ENCODE measurements at regions not wholly inside any gene's neighbourhood (a gene's known extent, or its start where the extent isn't known, plus 50 kb on each side); places are given as distances from the start of the nearest gene placed in this dataset.

GRCh38 chr10:113479346-113480080, 73.3 kb upstream of the HABP2 start:
- no peak for TF ChIP-seq PKNOX1 (IDR thresholded peaks at IDR 0.05)
- no peak for TF ChIP-seq HDGF (IDR thresholded peaks at IDR 0.05; ENCODE audit: borderline replicate concordance)
- TF ChIP-seq FOXK2 (IDR thresholded peaks at IDR 0.05), result no peak
- no peak for TF ChIP-seq NFRKB (IDR thresholded peaks at IDR 0.05)
- TF ChIP-seq TARDBP (IDR thresholded peaks at IDR 0.05), result no peak
- no peak for TF ChIP-seq FOXA1 (IDR thresholded peaks at IDR 0.05)
- TF ChIP-seq CTBP1 (IDR thresholded peaks at IDR 0.05; ENCODE audit: borderline replicate concordance), result no peak
- no peak for TF ChIP-seq L3MBTL2 (conservative IDR thresholded peaks at IDR 0.05)
- TF ChIP-seq FOXM1 (IDR thresholded peaks at IDR 0.05; ENCODE audit: borderline replicate concordance), result no peak
- TF ChIP-seq ELF4 (IDR thresholded peaks at IDR 0.05), result no peak
- no peak for TF ChIP-seq SUZ12 (IDR thresholded peaks at IDR 0.05)
- DNase-seq (ENCODE audit: extremely low spot score), result no peak
- ChIA-PET POLR2A (no interaction called here), CTCF (no interaction called here)

- TF ChIP-seq PKNOX1 (IDR thresholded peaks at IDR 0.05) (no peak), SUZ12 (IDR thresholded peaks at IDR 0.05) (no peak), FOXA1 (IDR thresholded peaks at IDR 0.05) (no peak)
- ChIA-PET CTCF (no interaction called here), POLR2A (no interaction called here)
- DNase-seq (ENCODE audit: extremely low spot score), result no peak
Observed at GRCh38 chr10:113480081-113480360, 72.8 kb upstream of the HABP2 start.

GRCh38 chr10:113480851-113481502, 71.9 kb upstream of the HABP2 start:
- CTCF ChIA-PET, result no interaction called here
- POLR2A ChIA-PET, result no interaction called here
- no peak for DNase-seq (ENCODE audit: extremely low spot score)
- TF ChIP-seq ZNF384 (IDR thresholded peaks at IDR 0.05), result no peak
- TF ChIP-seq LEF1 (IDR thresholded peaks at IDR 0.05; ENCODE audit: borderline replicate concordance), result no peak
- TF ChIP-seq BHLHE40 (IDR thresholded peaks at IDR 0.05; ENCODE audit: borderline replicate concordance), result no peak
- TF ChIP-seq SUZ12 (IDR thresholded peaks at IDR 0.05), result no peak
- no peak for TF ChIP-seq SP1 (IDR thresholded peaks at IDR 0.05)
- TF ChIP-seq FOXM1 (IDR thresholded peaks at IDR 0.05; ENCODE audit: borderline replicate concordance), result no peak

GRCh38 chr10:113484487-113484886, 68.4 kb upstream of the HABP2 start:
- no peak for DNase-seq (ENCODE audit: extremely low spot score)
- ChIA-PET CTCF (no interaction called here), POLR2A (no interaction called here)
- no peak for TF ChIP-seq ARNT (IDR thresholded peaks at IDR 0.05)
- no peak for TF ChIP-seq HDGF (IDR thresholded peaks at IDR 0.05; ENCODE audit: borderline replicate concordance)
- TF ChIP-seq TARDBP (IDR thresholded peaks at IDR 0.05), result no peak

GRCh38 chr10:113485736-113486135, 67.1 kb upstream of the HABP2 start:
- no peak for DNase-seq (ENCODE audit: extremely low spot score)
- no peak for TF ChIP-seq BHLHE40 (IDR thresholded peaks at IDR 0.05; ENCODE audit: borderline replicate concordance)
- no peak for TF ChIP-seq FOXM1 (IDR thresholded peaks at IDR 0.05; ENCODE audit: borderline replicate concordance)
- TF ChIP-seq PKNOX1 (IDR thresholded peaks at IDR 0.05), result no peak
- TF ChIP-seq SP1 (IDR thresholded peaks at IDR 0.05), result no peak
- TF ChIP-seq ARNT (IDR thresholded peaks at IDR 0.05), result no peak
- no peak for TF ChIP-seq ELF4 (IDR thresholded peaks at IDR 0.05)
- POLR2A ChIA-PET, result no interaction called here
- CTCF ChIA-PET, result no interaction called here

GRCh38 chr10:113486531-113486930, 66.3 kb upstream of the HABP2 start:
- CTCF ChIA-PET, result no interaction called here
- no peak for DNase-seq (ENCODE audit: extremely low spot score)
- POLR2A ChIA-PET, result no interaction called here

GRCh38 chr10:113487154-113487553, 65.7 kb upstream of the HABP2 start:
- POLR2A ChIA-PET, result no interaction called here
- CTCF ChIA-PET, result no interaction called here
- TF ChIP-seq SP1 (IDR thresholded peaks at IDR 0.05) (no peak), CTBP1 (IDR thresholded peaks at IDR 0.05; ENCODE audit: borderline replicate concordance) (no peak), TARDBP (IDR thresholded peaks at IDR 0.05) (no peak), FOXA1 (IDR thresholded peaks at IDR 0.05) (no peak), LEF1 (IDR thresholded peaks at IDR 0.05; ENCODE audit: borderline replicate concordance) (no peak), FOXM1 (IDR thresholded peaks at IDR 0.05; ENCODE audit: borderline replicate concordance) (no peak), HDGF (IDR thresholded peaks at IDR 0.05; ENCODE audit: borderline replicate concordance) (no peak), FOXK2 (IDR thresholded peaks at IDR 0.05) (no peak), ARNT (IDR thresholded peaks at IDR 0.05) (no peak), ELF4 (IDR thresholded peaks at IDR 0.05) (no peak), BHLHE40 (IDR thresholded peaks at IDR 0.05; ENCODE audit: borderline replicate concordance) (no peak), L3MBTL2 (conservative IDR thresholded peaks at IDR 0.05) (no peak), NFRKB (IDR thresholded peaks at IDR 0.05) (no peak), ZNF384 (IDR thresholded peaks at IDR 0.05) (no peak), PKNOX1 (IDR thresholded peaks at IDR 0.05) (no peak), SUZ12 (IDR thresholded peaks at IDR 0.05) (no peak)
- DNase-seq (ENCODE audit: extremely low spot score), result no peak

More at GRCh38 chr10:113486531-113486930, 66.3 kb upstream of the HABP2 start:
- no peak for TF ChIP-seq TARDBP (IDR thresholded peaks at IDR 0.05)
- TF ChIP-seq ARNT (IDR thresholded peaks at IDR 0.05), result no peak
- TF ChIP-seq ZNF384 (IDR thresholded peaks at IDR 0.05), result no peak
- no peak for TF ChIP-seq FOXM1 (IDR thresholded peaks at IDR 0.05; ENCODE audit: borderline replicate concordance)

Measured in HEK293T (cell line).